Embryonic facial prominence (tissue), 1 donor: ENCODE measurements at regions not wholly inside any gene's neighbourhood (a gene's known extent, or its start where the extent isn't known, plus 50 kb on each side); places are given as distances from the start of the nearest gene placed in this dataset.
"Not testable (repeated sequence)": the region's sequence is repeated elsewhere in the genome, so short reads cannot be mapped to it uniquely, and the experiment has no call there.

Experiments
- DNase-seq: peaks from one replicate; pipeline ENCODE4 v3.0.0-alpha.2; 2016; ENCODE audit errors: extremely low spot score

DNA sequence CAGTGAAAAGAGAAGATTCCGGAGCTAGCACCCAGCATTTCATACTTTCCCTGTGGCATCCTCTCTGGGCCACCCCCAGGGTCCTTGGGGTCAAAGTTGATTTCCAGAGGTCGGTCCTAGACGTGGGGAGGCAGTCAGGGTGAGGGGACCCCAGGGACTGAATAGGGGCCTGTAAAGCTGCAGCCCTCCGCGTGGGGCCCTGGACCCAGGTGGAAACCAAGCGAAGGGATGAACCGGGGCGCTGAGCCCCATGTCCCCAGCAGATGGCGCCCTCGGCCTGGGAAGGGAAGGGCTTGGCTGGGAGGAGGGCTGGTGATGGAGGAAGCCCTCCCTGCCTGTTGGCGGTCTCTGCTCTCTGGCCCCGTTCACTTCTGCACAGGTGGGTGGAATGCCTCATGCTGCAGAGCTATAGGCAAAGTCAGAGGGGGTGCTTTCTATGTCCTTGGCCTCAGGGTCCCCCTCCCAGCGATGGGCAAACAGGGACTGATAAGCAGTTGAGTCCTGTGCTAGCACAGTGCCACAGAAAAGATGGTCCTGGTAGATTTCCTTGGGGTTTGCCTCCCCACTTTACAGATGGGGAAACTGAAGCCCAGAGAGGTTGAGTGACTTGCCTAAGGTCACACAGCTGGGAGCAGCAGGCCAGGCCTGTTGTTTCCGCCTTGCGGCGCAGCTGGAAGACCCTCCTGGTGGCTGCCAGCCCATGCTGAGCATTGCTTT, 163.4 kb upstream of the CIBAR2 start:
- DNase-seq: no peak

- no peak for DNase-seq
These were observed 164.0 kb upstream of the CIBAR2 start for GRCh38 chr16:85276258-85276657.

DNA sequence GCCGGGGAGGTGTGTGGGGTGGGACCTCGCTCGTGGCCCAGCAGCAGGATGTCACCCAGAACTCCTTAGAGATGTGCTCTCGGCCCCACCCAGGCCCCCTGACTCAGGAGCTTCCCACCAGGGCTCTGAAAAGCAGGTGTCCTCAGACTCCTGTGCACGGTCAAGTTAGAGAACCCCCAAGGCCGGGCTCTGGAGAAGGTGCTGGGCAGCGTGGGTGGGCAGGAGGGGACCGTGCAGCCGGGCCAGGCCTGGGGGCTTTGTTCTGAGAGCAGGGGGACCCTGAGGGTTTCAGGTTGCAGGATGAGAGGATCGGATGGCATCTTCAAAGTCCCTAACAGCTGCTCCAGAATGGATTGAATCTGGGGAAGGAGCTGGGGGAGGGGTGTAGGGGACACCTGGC, 164.4 kb upstream of the CIBAR2 start:
- DNase-seq: no peak

- no peak for DNase-seq
These were observed 166.6 kb upstream of the CIBAR2 start for GRCh38 chr16:85278839-85279238.

GRCh38 chr16:85279402-85279801, 167.1 kb upstream of the CIBAR2 start:
- no peak for DNase-seq

DNA sequence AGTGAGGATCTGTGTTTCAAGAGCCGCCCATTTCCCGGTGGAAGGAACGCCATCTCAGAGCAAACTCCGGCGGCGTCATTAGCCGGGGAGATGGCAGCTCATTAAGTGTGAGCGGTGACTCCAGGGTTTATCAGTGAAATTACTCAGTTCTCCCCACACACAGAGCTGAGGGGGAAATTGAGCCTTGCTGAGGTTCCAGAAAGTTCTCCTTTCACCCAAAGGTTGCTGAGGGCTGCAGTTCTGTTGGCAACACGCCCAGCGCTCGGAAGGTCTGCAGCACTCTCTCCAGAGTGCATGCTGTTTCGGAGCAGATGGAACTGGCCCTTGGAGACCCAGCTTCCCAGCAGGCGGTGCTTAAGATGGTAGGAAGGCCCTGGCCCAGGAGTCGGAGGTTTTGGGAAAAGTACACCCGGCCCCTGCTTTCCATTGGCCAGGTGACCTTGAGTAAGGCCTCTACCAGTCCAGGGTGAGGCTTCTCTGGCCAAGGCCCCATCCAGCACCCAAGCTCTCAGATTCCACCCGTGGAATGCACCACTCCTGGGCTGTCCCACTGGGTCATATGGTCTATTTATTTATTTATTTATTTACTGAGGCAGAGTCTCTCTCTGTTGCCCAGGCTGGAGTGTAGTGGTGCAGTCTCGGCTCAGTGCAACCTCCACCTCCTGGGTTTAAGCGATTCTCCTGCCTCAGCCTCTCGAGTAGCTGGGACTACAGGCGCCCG, 167.7 kb upstream of the CIBAR2 start:
- DNase-seq: no peak

- DNase-seq: no peak
These were observed 168.9 kb upstream of the CIBAR2 start for GRCh38 chr16:85281181-85281580.

DNA sequence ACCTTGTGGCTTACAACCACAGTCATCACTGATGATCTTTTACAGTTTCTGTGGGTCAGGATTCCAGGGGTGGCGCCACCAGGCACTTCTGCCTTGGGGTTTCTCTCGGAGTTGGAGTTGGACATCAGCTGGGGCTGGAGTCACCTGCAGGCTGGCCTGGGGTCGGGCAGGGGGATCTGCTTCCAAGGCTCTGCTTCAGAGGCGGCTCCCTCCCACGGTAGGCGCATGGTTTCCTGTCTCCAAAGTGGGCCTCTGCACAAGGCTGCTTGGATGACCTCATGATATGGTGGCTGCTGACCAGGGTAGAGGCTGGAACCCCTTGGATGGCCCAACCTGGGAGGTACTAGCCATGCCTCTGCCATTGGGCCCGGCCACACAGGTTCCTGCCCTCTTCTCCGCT, 170.6 kb upstream of the CIBAR2 start:
- DNase-seq: no peak

DNA sequence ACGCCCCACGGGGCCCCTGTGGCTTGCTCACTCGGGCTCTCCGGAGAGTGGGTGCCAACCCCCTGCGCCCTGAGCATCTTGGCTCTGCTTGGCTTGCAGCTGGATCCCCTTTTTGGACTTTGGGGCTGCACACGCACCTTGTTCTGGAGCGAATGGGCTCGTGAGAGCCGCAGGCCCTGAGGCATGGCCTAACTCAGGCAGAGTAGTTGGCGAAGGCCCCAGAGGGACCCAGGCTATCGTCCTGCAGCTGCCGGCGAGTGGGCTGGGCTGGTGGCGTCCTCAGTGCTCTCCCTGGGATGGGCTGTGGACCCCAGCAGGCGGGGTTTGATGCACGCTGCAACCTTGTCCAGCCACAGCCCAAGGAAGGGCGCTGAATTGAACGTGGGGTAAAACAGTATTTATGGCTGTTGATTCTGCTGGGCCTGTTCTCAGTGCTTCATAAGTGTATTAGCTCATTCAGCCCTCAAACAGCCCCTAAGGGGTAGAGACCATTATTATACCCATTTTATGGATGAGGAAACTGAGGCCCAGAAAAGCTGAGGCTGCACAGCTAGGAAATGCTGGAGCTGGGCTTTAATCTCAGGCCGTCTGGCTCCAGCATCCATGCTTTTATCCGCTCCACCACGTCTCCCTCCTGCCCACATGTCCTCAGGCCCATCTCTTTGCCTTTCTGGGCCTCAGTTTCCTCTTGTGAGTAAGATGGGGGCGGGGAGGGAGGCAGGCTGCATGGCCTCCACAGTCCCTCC, 171.2 kb upstream of the CIBAR2 start:
- no peak for DNase-seq

- DNase-seq: no peak
These were observed 172.0 kb upstream of the CIBAR2 start for GRCh38 chr16:85284141-85284817.

GRCh38 chr16:85285681-85286065, 173.4 kb upstream of the CIBAR2 start:
- no peak for DNase-seq

DNA sequence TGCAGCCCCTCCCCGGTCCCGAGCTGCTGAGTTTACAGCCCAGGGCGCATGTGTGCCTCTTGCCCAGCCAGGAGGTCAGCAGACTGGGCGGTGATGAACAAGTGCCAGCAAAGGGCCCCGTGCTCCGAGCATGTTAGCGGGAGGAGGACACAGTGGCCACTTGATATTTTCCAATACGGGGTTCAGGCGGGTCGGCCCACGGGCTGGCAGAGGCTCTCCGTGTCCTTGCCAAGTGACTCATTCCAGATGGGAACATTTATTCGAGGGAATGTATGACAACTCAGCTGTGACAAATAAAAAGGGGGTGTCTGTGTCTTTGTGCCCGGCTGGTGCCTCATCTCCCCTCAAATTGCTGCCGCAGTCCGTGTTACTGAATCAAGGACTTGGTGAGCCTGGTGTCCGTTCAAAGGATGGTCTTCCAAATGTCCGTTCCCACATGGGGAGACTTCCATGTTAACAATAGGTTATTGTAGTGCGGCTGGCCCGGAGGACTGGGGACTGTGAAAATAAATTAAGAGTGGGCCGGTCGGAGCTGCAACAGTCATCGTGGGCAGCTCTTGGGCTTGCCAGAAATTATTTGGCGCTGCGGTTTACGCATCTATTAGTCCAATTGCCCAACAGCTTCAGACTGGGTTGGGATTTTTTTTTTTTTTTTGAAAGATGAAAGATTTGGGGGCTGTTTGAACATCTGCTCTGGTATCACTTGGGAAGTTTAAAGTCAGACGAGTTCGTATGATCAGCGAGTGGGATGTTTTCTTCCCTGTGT, 174.0 kb upstream of the CIBAR2 start:
- DNase-seq: no peak

DNA sequence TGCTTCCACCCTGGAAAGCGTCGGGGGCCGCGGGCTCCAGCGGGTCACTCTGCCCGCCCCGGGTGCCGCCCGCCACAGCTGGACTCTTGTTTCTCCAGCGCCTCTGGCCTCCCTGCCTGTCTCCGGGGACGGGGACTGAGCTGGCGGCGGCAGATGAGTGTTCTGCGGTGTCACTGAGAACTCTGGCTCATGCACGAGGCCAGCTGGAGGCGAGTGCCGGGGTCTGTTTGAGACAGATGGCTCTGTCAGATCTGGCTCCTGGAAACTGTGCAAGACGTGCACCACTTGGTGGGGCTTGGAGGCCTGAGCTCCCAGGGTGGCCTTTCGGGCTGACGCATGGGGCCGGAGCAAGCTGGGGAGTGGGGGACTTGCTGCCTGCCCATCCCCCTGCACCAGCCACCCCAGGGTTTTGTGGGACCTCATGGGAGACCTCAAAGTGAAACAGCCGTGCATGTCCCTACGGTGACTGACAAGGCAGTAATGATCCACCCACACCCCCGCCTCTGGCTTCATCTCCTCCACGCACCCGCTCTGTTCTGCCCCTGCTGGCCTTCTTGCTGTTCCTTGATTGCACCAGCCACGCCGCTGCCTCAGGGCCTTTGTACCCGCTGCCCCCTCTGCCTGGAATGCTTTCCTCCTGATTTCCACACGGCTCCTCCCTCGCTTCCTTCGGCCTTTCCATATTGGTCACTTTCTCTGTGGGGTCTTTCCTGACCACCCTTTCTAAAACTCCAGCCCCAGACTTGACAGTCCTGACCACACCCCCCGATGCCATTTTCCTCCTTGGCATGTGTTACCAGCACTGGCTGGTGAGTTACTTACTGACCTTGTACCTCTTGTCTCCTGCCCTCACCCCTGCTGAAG, 174.9 kb upstream of the CIBAR2 start:
- DNase-seq: no peak

DNA sequence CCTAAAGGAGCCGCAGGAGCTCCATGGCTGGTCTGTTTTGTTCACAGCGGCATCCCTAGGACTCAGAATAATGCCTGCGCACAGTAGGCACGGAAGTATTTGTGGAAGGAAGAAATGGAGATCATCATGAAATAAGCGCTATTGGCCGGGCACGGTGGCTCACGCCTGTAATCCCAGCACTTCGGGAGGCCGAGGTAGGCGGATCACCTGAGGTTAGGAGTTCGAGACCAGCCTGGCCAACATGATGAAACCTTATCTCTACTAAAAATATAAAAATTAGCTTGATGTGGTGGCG, 175.5 kb upstream of the CIBAR2 start:
- DNase-seq: not testable (repeated sequence)

DNA sequence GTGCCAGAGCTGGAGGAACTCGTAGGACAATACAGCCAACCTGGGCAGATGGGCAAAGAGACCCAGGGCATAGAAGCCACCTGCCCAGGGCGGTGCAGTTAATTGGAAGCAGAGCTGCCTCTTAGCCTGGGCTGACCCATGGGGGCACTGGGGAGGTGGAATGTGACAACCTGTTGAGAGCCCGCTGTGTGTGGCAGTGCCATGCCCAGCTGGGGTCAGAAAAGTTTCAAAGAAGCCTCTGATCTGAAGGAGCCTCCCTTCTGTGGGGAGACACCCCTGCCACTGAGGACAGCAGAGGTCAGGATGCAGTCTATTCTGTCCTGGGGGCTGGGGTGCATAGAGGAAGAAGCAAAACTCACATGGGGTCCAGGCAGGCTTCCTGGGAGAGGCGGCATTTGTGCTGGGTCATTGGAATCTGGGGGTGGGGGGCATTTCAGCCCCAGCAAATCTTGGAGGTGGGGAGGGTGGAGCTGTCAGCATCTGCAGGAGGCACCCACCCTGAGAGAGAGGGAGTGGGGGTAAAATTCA, 176.1 kb upstream of the CIBAR2 start:
- DNase-seq: no peak

- no peak for DNase-seq
These were observed 176.8 kb upstream of the CIBAR2 start for GRCh38 chr16:85288869-85289660.

DNA sequence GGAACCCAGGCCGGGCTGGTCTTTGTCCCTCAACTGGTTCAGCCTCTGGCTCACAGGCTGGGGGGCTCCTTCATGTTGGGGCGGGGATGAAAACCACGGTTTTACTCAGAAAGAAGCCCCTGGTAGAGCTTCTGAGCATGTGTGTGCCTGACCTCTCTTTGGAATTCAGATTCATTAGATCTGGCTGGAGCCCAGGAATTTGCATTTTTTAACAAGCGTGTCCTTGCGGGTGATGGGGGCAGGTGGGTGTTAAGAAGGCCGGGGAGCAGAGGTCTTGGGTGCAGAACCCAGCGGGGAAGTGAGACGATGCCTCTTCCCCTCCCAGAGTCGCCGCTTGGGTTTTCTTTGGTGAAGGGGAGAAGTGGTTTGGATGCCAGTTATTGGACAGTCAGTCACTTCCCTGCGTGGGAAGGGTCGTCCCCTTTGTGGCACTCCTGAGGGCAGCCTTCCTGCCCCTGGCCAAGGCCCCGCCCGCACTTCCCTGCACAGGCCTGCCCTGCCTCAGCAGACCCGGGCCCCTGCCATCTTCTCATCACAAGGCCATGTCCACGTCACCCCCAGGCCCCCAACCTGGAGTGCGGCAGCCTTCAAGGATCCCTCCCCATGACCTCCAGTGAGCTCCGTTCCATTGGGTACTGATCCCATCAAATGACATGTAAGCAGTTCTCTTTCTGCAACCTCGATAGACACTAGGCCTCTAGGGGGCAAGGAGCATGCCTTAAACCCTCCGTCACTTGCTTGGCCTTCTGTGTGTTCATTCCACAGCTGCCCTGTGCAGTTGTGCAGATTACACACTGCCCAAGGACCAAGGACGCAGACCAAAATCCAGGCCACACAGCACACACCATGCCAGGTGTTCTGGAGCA, 177.7 kb upstream of the CIBAR2 start:
- no peak for DNase-seq

GRCh38 chr16:85290626-85291301, 178.5 kb upstream of the CIBAR2 start:
- DNase-seq: no peak
